Ascending aorta (tissue), 2 donors: ENCODE measurements at regions not wholly inside any gene's neighbourhood (a gene's known extent, or its start where the extent isn't known, plus 50 kb on each side); places are given as distances from the start of the nearest gene placed in this dataset.

Experiments
- DNase-seq, 2 donors: peaks; one replicate each; pipeline ENCODE4 v3.0.0-alpha.2; 2019; ENCODE audit warnings: low spot score in 2 of 2
- H3K27ac ChIP-seq, 2 donors: fragments of 200-600 bp; sonication (generic); one replicate each; pipeline ENCODE4 v1.5.1; 2016 to 2017; ENCODE audit warnings: mild to moderate bottlenecking in 1 of 2
- H3K27me3 ChIP-seq: fragments of 200-600 bp; sonication (generic); one replicate; pipeline ENCODE4 v1.5.1; 2017
- H3K36me3 ChIP-seq, 2 donors: fragments of 200-600 bp; sonication (generic); one replicate each; pipeline ENCODE4 v1.5.1; 2016
- H3K4me1 ChIP-seq, 2 donors: fragments of 200-600 bp; sonication (generic); one replicate each; pipeline ENCODE4 v1.5.1; 2016 to 2017; ENCODE audit warnings: mild to moderate bottlenecking in 1 of 2
- H3K4me3 ChIP-seq, 2 donors: fragments of 200-600 bp; sonication (generic); one replicate each; pipeline ENCODE4 v1.5.1; 2016 to 2017; ENCODE audit warnings: mild to moderate bottlenecking in 1 of 2
- H3K9me3 ChIP-seq, 2 donors: fragments of 200-600 bp; sonication (generic); one replicate each; pipeline ENCODE4 v1.5.1; 2016
- intact Hi-C: fragments of 100-400 bp; cut with DNase I; formaldehyde crosslinking; loops from one replicate; pipeline ENCODE4 v1.15.1; 2023
- TF ChIP-seq, protein P1 (sequence below), 3 experiments: fragments of 200-600 bp in 2 of 3; fragments of 450-650 bp in 1 of 3; sonication (generic) in 2 of 3; IDR thresholded peaks; one replicate each; pipeline ENCODE4 v1.5.1; 2016 to 2019; ENCODE audit warnings: antibody characterized with exemption in 3 of 3, mild to moderate bottlenecking in 1 of 3, moderate library complexity in 1 of 3

DNA sequence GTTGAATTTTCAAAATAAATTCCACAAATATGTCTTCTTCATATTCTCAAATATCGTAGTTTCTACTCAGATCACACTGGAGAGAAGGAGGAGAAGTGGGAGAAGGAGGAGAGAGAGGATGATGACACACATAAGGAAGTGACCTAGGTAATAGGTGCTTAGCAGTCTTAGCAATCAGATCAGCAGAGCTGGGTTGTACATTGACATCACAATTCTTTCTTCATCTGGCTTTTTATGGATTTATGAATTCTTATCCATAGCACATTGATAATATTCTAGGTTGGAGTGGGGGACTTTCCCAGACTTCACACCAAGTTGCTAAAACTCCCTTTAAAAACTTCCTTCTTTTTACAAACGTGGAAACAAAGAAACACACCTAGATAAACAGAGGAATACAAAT, 86.9 kb downstream of the FGF9 start:
- H3K4me1 ChIP-seq: no peaks in the 10 kb centered on the region
- H3K9me3 ChIP-seq: no peaks in the 10 kb centered on the region
- no peak overlapping the region for H3K27ac ChIP-seq
- intact Hi-C loops: no loop called here
- no peak overlapping the region for H3K4me3 ChIP-seq
- H3K27me3 ChIP-seq: no peaks in the 10 kb centered on the region
- DNase-seq: no peak
- TF ChIP-seq, protein P1, sequence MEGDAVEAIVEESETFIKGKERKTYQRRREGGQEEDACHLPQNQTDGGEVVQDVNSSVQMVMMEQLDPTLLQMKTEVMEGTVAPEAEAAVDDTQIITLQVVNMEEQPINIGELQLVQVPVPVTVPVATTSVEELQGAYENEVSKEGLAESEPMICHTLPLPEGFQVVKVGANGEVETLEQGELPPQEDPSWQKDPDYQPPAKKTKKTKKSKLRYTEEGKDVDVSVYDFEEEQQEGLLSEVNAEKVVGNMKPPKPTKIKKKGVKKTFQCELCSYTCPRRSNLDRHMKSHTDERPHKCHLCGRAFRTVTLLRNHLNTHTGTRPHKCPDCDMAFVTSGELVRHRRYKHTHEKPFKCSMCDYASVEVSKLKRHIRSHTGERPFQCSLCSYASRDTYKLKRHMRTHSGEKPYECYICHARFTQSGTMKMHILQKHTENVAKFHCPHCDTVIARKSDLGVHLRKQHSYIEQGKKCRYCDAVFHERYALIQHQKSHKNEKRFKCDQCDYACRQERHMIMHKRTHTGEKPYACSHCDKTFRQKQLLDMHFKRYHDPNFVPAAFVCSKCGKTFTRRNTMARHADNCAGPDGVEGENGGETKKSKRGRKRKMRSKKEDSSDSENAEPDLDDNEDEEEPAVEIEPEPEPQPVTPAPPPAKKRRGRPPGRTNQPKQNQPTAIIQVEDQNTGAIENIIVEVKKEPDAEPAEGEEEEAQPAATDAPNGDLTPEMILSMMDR (IDR thresholded peaks at IDR 0.05): no peak
- H3K36me3 ChIP-seq: no peaks in the 10 kb centered on the region

DNA sequence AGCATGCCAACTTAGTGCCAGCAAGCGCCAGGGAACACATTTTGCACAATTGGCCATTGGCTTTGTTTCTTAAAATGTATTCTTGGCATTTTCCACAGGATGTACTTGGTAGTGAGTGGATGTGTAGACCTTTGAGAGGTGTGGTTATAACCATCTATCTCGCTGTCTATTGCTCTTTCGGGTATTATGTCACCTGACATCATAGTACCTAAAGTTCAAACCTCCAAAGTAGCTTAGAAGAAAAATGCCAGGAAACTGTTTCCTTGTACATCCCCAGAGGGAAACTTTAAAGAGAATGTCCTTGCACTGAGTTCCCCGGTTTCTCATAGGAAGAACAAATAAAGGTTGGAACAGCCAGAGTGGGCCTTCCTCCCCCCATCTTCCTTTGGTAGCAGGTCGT, 87.6 kb downstream of the FGF9 start:
- Histone ChIP-seq H3K27me3 (no peaks in the 10 kb centered on the region), H3K36me3 (no peaks in the 10 kb centered on the region), H3K9me3 (no peaks in the 10 kb centered on the region), H3K4me1 (no peaks in the 10 kb centered on the region), H3K27ac (no peak overlapping the region), H3K4me3 (no peak overlapping the region)
- TF ChIP-seq, protein P1 (IDR thresholded peaks at IDR 0.05): no peak
- intact Hi-C loops: no loop called here
- no peak for DNase-seq

DNA sequence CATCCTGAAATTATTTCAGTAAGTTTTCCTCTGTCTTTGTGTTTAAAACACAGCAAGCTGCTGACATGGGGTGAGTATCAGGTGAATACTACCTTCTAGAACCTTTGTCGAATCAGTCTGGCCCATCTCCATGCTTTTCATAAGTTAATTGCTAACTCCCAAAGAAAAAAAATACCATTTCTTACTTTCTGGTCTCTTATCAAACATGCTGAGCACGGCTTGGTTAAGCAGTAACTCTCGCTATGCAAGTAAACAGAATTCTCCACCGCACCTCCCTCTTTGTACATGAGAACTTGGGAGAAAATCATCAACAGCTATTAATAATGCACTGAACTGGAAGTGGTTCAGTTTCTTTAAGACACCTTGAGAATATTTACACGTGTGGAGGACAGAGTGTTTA, 88.6 kb downstream of the FGF9 start:
- TF ChIP-seq, protein P1 (IDR thresholded peaks at IDR 0.05): no peak
- Histone ChIP-seq H3K36me3 (no peaks in the 10 kb centered on the region), H3K27me3 (no peaks in the 10 kb centered on the region), H3K27ac (no peak overlapping the region), H3K4me3 (no peak overlapping the region), H3K4me1 (no peaks in the 10 kb centered on the region), H3K9me3 (no peaks in the 10 kb centered on the region)
- intact Hi-C loops: no loop called here
- DNase-seq: no peak

DNA sequence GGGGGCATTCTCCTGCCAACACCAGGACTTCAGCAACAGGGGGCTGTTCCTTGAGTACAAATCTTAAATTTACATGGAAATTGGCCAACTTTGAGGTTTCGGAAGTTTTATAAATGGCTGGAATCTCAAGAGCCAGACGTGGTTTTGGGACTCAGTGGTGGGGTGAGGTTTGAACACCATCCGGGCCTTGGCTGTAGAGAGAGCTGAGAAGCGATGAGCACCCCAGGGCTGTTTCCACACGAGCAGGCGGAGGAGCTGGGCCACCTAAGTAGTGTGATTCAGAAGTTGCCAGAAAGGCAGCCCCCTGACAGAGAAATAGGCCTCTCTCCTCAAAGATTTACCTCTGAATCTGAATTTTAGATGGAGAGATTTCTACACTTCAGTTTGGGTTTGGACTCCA, 89.0 kb downstream of the FGF9 start:
- Histone ChIP-seq H3K27me3 (no peaks in the 10 kb centered on the region), H3K27ac (no peak overlapping the region), H3K36me3 (no peaks in the 10 kb centered on the region), H3K9me3 (no peaks in the 10 kb centered on the region), H3K4me3 (no peak overlapping the region), H3K4me1 (no peaks in the 10 kb centered on the region)
- DNase-seq: no peak
- intact Hi-C loops: no loop called here
- TF ChIP-seq, protein P1 (IDR thresholded peaks at IDR 0.05): no peak

DNA sequence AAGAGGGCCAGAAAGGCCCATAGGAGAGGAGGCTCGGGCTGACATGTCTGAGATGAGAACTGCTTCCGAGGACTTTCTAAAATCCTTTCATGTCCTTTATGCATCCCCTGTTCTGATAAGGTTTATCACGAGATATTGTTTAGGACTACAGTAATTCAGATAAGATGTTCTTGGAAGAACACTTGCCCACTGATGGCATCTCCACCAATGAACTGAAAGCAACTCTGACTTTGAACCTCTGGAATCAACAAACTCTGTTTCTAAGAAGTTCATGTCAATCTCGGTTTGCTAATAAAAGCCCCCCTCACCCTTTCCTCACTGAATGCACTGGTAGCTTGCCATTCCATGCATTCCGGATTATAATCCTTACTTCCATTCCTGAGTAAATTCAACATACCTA, 90.9 kb downstream of the FGF9 start:
- DNase-seq: no peak
- Histone ChIP-seq H3K4me1 (no peaks in the 10 kb centered on the region), H3K27ac (no peak overlapping the region), H3K9me3 (no peaks in the 10 kb centered on the region), H3K36me3 (no peaks in the 10 kb centered on the region), H3K27me3 (no peaks in the 10 kb centered on the region), H3K4me3 (no peak overlapping the region)
- TF ChIP-seq, protein P1 (IDR thresholded peaks at IDR 0.05): no peak
- intact Hi-C loops: no loop called here

DNA sequence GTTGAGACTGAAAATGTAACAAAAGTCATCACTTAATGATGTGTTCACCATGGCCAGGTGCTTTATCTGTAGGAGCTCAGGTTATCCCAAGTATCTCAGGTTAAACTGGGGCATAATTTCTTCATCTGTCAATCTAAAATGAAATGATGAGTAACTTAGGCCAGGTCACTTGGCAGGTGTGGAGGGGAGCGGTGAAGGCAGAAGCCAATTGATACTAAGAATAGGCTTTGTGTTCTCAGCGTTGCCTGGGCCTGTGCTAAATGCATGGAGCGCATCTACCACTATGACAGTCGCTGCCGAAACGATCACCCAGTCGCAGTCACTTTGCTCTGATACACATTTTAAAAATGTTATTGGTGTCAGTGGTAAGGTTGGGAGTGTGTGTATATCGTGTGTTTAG, 91.6 kb downstream of the FGF9 start:
- Histone ChIP-seq H3K27me3 (no peaks in the 10 kb centered on the region), H3K9me3 (no peaks in the 10 kb centered on the region), H3K36me3 (no peaks in the 10 kb centered on the region), H3K27ac (no peak overlapping the region), H3K4me1 (no peaks in the 10 kb centered on the region), H3K4me3 (no peak overlapping the region)
- DNase-seq: no peak
- TF ChIP-seq, protein P1 (IDR thresholded peaks at IDR 0.05): no peak
- intact Hi-C loops: no loop called here
